ENCODE measurements at regions not wholly inside any gene's neighbourhood (a gene's known extent, or its start where the extent isn't known, plus 50 kb on each side); places are given as distances from the start of the nearest gene placed in this dataset.

DNA sequence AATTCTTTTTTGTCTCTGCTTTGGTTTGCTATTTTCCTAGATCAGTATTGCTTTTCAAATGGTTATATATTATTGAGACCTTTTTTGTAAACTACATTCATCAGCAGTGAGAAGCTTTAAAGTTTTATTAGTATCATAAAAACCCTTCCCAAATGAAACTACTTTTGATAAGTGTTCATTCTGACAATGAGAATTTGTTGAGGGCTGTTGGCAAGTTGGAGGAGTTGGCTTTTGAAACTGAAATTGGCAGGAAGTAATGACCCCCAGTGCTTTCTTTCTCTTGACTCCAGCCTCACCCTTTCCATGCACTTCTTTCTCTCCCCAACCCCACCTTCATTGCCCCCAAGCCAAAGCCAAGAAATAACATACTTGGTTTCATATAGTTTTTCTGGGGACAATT, 113.8 kb downstream of the ZIC5 start:
- no peak for TF ChIP-seq POLR2A (IDR thresholded peaks at IDR 0.05)
- TF ChIP-seq, protein P1, sequence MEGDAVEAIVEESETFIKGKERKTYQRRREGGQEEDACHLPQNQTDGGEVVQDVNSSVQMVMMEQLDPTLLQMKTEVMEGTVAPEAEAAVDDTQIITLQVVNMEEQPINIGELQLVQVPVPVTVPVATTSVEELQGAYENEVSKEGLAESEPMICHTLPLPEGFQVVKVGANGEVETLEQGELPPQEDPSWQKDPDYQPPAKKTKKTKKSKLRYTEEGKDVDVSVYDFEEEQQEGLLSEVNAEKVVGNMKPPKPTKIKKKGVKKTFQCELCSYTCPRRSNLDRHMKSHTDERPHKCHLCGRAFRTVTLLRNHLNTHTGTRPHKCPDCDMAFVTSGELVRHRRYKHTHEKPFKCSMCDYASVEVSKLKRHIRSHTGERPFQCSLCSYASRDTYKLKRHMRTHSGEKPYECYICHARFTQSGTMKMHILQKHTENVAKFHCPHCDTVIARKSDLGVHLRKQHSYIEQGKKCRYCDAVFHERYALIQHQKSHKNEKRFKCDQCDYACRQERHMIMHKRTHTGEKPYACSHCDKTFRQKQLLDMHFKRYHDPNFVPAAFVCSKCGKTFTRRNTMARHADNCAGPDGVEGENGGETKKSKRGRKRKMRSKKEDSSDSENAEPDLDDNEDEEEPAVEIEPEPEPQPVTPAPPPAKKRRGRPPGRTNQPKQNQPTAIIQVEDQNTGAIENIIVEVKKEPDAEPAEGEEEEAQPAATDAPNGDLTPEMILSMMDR (IDR thresholded peaks at IDR 0.05) = no peak

Measured in Peyer's patch (tissue), 4 donors.